ENCODE measurements at regions not wholly inside any gene's neighbourhood (a gene's known extent, or its start where the extent isn't known, plus 50 kb on each side); places are given as distances from the start of the nearest gene placed in this dataset.

- no peak overlapping the region for H3K4me3 ChIP-seq (replicated peaks in 1 of 3; ENCODE audit: insufficient read depth in 1 of 3, low read depth in 1 of 3, low read length in 3 of 3)
- no peak overlapping the region for H3K4me2 ChIP-seq (ENCODE audit: insufficient read depth, low read length)
- no peaks in the 10 kb centered on the region for H4K20me1 ChIP-seq (replicated peaks; ENCODE audit: control insufficient read depth, extremely low read depth, insufficient read depth, low read length)
- H3K79me2 ChIP-seq (ENCODE audit: control insufficient read depth, insufficient read depth, low read length) = no peaks in the 10 kb centered on the region
- FAIRE-seq (no peak), DNase-seq (ENCODE audit: low read depth, low spot score) (no peak)
- intact Hi-C loops (cut with micrococcal nuclease) (no loop called here), dilution Hi-C loops (cut with MboI; ENCODE audit: extremely low pct_ligation_motif_present, low sequenced_read_pairs) (no loop called here)
- H3K9me1 ChIP-seq (replicated peaks; ENCODE audit: control insufficient read depth, extremely low read depth, insufficient read depth, low read length) = no peaks in the 10 kb centered on the region
- no peaks in the 10 kb centered on the region for H3K36me3 ChIP-seq (ENCODE audit: control insufficient read depth in 2 of 2, extremely low read depth in 1 of 2, insufficient read depth in 2 of 2, low read length in 2 of 2)
- ChIA-PET CTCF (no interaction called here), POLR2A (no interaction called here)
- BruUV-seq (replicated peaks) = no TSS peak
- no peaks in the 10 kb centered on the region for H3K27me3 ChIP-seq (ENCODE audit: control insufficient read depth in 2 of 2, insufficient read depth in 2 of 2, low read length in 2 of 2)
- H3K27ac ChIP-seq (ENCODE audit: insufficient read depth, low read depth, low read length) = no peak overlapping the region
- H2AFZ ChIP-seq (ENCODE audit: low read depth, low read length) = no peak overlapping the region
- TF ChIP-seq CTCF (IDR thresholded peaks at IDR 0.05; ENCODE audit: extremely low read depth in 1 of 2, insufficient read depth in 1 of 2, low read depth in 1 of 2, low read length in 2 of 2) (no peak), MYC (IDR thresholded peaks at IDR 0.05; ENCODE audit: low read depth, low read length) (no peak), FOS (IDR thresholded peaks at IDR 0.05; ENCODE audit: borderline replicate concordance, insufficient read depth, low read length) (no peak), MAX (IDR thresholded peaks at IDR 0.05; ENCODE audit: insufficient read depth, insufficient read length) (no peak), JUN (IDR thresholded peaks at IDR 0.05; ENCODE audit: borderline replicate concordance, insufficient read depth, insufficient read length, low read depth) (no peak), POLR2AphosphoS5 (IDR thresholded peaks at IDR 0.05; ENCODE audit: insufficient read depth, low read depth, low read length) (no peak), GATA2 (IDR thresholded peaks at IDR 0.05; ENCODE audit: insufficient read depth, insufficient read length, low read depth, low read length) (no peak), EZH2 (IDR thresholded peaks at IDR 0.05; ENCODE audit: borderline replicate concordance, low read depth, low read length, severe bottlenecking) (no peak), POLR2A (IDR thresholded peaks at IDR 0.05; ENCODE audit: low read depth, low read length) (no peak)
- H3K4me1 ChIP-seq (ENCODE audit: control insufficient read depth, extremely low read depth, insufficient read depth, low read length) = peaks cover 35% of the 10 kb centered on the region
- no peaks in the 10 kb centered on the region for H3K9me3 ChIP-seq (replicated peaks; ENCODE audit: control insufficient read depth, insufficient read depth, low read length)
- no peak overlapping the region for H3K9ac ChIP-seq (replicated peaks; ENCODE audit: extremely low read depth, insufficient read depth, low read length)
Measured at GRCh38 chr15:39426552-39427532, 154.0 kb upstream of the THBS1 start.

Measured in endothelial cell of umbilical vein (primary cell).